ENCODE measurements at regions not wholly inside any gene's neighbourhood (a gene's known extent, or its start where the extent isn't known, plus 50 kb on each side); places are given as distances from the start of the nearest gene placed in this dataset.

DNA sequence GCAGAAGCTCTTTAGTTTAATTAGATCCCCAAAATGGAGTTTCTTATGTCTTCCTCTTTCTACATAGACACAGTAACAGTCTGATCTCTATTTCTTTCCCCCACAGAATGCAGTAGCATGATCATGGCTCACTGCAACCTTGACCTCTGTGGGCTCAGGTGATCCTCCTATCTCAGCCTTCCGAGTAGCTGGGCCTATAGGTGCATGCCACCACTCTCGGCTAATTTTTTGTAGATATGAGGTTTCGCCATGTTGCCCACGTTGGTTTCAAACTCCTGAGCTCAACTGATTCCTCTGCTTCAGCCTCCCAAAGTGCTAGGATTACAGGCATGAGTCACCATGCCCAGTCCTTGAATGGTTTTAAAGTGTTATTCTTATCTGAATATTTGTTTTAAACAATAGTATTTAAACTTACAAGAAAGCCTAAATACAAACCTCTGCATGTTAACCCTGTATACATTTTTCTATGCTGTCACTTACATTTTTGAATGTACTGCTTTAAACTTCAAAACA lies 120.6 kb downstream of the GOSR1 start:
- Histone ChIP-seq H3K4me2 (ENCODE audit: insufficient read depth, low read length) (no peak overlapping the region), H3K36me3 (ENCODE audit: control insufficient read depth, insufficient read depth, low read length) (no peaks in the 10 kb centered on the region), H3K9ac (ENCODE audit: insufficient read depth in 1 of 2, low read depth in 2 of 2, low read length in 2 of 2) (no peak overlapping the region), H4K20me1 (replicated peaks; ENCODE audit: control insufficient read depth, insufficient read depth, low read length) (no peaks in the 10 kb centered on the region), H3K4me3 (no peak overlapping the region), H3K79me2 (ENCODE audit: control insufficient read depth, insufficient read depth, low read length) (no peaks in the 10 kb centered on the region), H3K27ac (ENCODE audit: extremely low read depth, low read depth, low read length) (no peak overlapping the region), H3K9me1 (ENCODE audit: control insufficient read depth, insufficient read depth, low read length) (no peaks in the 10 kb centered on the region), H3K27me3 (ENCODE audit: control insufficient read depth in 2 of 2, insufficient read depth in 2 of 2, low read length in 2 of 2) (peaks cover 5 to 21% of the 10 kb centered on the region in 2 experiments), H3K4me1 (replicated peaks in 1 of 2; ENCODE audit: control insufficient read depth in 2 of 2, insufficient read depth in 2 of 2, low read length in 2 of 2) (peaks cover 0 to 14% of the 10 kb centered on the region in 2 experiments; a peak in 2 of 5 replicates), H3K9me3 (replicated peaks; ENCODE audit: control insufficient read depth, insufficient read depth, low read depth, low read length) (no peaks in the 10 kb centered on the region), H2AFZ (ENCODE audit: low read depth, low read length) (no peak overlapping the region)
- intact Hi-C loops (cut with micrococcal nuclease), result no loop called here
- DNase-seq (ENCODE audit: extremely low read depth in 1 of 4, low spot score in 3 of 4) (no peak), FAIRE-seq (no peak), ATAC-seq (no peak)
- ChIA-PET CTCF (ENCODE audit: low intra/inter-chr PET ratio) (no interaction called here), POLR2A (interaction anchor here (0.8 kb wide), 1 partner anchor 19 kb away, joined by 3 read pairs; no protein-coding TSS in a partner anchor)
- in situ Hi-C loops (cut with MboI), result no loop called here
- no peak for TF ChIP-seq ZNF57 (CRISPR knock-in tag; IDR thresholded peaks at IDR 0.05)
- TF ChIP-seq, protein P1, sequence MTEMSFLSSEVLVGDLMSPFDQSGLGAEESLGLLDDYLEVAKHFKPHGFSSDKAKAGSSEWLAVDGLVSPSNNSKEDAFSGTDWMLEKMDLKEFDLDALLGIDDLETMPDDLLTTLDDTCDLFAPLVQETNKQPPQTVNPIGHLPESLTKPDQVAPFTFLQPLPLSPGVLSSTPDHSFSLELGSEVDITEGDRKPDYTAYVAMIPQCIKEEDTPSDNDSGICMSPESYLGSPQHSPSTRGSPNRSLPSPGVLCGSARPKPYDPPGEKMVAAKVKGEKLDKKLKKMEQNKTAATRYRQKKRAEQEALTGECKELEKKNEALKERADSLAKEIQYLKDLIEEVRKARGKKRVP (CRISPR knock-in tag; IDR thresholded peaks at IDR 0.05), result no peak
- TF ChIP-seq MCM5 (IDR thresholded peaks at IDR 0.05; ENCODE audit: low read depth), result no peak
- BruUV-seq (replicated peaks), result no TSS peak
- 3% methylated on average over 4 of the region's 4 CpGs for WGBS (ENCODE audit: insufficient coverage, low coverage, missing lambda C conversion rate)
